HG02678 (cell line): ENCODE measurements at regions not wholly inside any gene's neighbourhood (a gene's known extent, or its start where the extent isn't known, plus 50 kb on each side); places are given as distances from the start of the nearest gene placed in this dataset.
"Not testable (repeated sequence)": the region's sequence is repeated elsewhere in the genome, so short reads cannot be mapped to it uniquely, and the experiment has no call there.

Experiments used
- ATAC-seq: cut with Tn5 transposase; IDR thresholded peaks from one replicate; pipeline ENCODE4 v1.9.1; 2021; ENCODE audit warnings: mild to moderate bottlenecking, moderate library complexity; ENCODE audit not compliant: unreplicated experiment

GRCh38 chr5:104048231-104048630 is 485.6 kb upstream of the NUDT12 start:
- no peak for ATAC-seq

DNA sequence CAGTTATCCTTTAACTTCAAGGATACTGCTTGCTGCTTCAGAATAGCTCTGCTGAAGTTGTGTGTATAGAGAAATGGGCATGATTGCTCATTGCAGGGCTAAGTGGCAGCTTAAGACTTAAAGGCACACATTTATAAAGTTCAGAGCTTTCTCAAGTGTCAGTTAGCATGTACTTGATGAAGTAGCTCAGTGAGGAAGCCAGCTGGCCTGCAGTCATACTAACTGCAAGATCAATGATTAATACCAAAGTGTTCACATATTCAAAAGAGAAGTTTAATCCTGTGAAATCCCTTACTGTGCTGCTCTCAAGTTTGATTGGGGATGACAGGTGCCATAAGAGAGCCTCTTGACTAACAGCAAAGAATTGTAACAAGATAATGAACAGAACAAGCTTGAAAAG is 483.4 kb upstream of the NUDT12 start:
- ATAC-seq, result no peak

DNA sequence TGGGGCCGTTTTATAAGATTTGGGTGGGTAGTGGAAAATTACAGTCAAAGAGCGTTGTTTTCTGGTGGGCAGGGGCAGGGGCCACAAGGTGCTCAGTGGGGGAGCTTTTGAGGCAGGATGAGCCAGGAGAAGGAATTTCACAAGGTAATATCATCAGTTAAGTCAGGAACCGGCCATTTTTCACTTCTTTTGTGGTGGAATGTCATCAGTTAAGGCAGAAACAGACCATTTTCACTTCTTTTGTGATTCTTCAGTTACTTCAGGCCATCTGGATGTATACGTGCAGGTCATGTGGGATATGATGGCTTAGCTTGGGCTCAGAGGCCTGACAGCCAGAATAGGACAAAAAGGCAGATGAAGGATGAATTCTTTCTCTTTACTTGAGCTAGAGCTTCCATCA is 477.3 kb upstream of the NUDT12 start:
- ATAC-seq, result not testable (repeated sequence)

DNA sequence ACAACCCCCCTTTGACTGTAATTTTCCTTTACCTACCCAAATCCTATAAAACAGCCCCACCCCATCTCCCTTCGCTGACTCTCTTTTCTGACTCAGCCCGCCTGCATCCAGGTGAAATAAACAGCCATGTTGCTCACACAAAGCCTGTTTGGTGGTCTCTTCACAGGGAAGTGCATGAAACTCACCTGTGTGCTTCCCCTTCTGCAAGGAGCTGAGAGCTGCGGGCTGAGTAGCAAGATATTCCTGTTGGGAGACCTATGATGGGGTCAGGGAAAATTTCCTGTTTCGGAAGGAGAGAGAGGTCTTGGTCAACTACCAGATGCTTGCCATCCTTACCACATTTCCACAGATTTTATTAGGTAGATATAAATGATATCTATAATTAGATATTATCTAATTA is 474.5 kb upstream of the NUDT12 start:
- ATAC-seq, result not testable (repeated sequence)

GRCh38 chr5:104033186-104033585 is 470.6 kb upstream of the NUDT12 start:
- not testable (repeated sequence) for ATAC-seq

DNA sequence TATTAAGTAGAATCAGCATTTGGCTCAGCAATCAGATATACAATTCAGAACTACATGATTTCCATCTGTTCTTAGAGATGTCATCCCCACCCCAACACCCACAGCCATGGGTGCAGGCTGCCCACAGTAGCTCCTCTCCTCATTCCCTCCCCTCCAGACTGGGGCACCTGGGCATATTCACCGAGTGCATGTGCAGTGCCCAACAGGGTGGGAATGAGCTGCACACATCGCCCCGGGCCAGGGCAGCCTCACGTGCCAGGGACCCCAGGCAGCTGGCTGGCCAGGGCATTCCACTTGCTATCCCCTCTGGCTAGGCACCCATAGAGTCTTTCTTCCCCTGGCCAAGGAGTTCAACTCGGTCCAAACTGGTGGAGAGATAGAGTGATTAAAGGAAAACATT is 461.9 kb upstream of the NUDT12 start:
- ATAC-seq, result no peak

GRCh38 chr5:104023739-104024138 is 461.1 kb upstream of the NUDT12 start:
- no peak for ATAC-seq

- no peak for ATAC-seq
Observed at GRCh38 chr5:104019956-104020355, 457.4 kb upstream of the NUDT12 start.

- no peak for ATAC-seq
Observed at GRCh38 chr5:104018299-104018698, 455.7 kb upstream of the NUDT12 start.

- ATAC-seq, result no peak
Observed at GRCh38 chr5:104016646-104017045, 454.1 kb upstream of the NUDT12 start.

GRCh38 chr5:104015765-104016164 is 453.2 kb upstream of the NUDT12 start:
- ATAC-seq, result no peak

GRCh38 chr5:104002783-104003182 is 440.2 kb upstream of the NUDT12 start:
- ATAC-seq, result not testable (repeated sequence)

DNA sequence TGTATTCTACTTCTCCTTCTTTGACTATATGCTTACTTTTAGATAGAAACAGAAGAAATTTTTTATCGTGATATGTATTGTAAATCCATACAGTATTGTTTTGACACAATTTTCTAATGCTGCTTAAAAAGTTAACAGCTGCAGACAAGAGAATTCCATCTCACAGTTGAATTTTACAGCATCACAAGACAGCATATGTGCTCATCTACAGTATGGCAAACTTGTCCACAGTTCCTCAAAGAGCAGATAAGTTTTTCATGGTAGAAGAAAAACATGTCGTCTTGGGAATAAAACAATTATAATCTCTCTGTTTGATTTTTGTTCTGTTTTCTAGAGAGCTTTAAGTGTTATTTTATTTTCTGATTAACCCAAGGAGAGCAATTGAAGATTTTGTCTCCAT is 438.5 kb upstream of the NUDT12 start:
- ATAC-seq, result no peak

DNA sequence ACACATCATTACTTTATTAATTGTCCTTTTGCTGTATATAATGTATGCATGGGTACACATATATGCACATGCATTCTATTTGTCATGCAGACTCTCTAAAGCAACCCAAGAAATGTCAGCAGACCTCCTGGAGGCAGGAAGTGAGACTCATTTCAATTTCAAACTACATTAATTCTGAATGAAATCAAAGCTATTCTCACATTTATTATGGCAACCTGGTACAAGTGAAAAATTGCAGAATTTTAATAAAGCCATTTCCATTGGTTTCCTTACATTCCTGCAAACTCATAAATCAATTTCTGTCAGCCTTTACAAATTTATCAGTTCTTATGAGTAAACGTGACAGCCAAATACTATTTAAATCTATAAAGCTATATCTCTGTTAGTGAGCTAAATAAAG is 430.4 kb upstream of the NUDT12 start:
- no peak for ATAC-seq

DNA sequence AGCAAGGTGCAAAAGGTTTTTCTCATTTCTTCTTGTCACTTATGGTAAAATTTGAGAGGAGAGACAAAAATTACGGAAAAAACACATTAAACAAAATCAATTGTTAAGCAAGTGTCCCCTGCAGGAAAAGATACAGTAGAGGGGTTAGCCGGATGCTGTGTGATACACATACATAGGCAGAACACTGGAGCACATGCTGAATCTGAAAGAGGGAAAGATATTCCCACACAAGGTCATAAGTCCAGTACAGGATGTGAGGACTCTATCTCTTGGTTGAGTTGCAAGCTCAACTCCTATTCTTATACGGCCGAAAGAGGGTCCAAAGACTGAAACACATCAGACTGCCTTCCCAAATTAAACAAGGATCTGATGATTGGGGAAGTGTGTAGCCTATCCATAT is 427.5 kb upstream of the NUDT12 start:
- ATAC-seq, result no peak

- ATAC-seq, result no peak
Observed at GRCh38 chr5:103981592-103981991, 419.0 kb upstream of the NUDT12 start.

- ATAC-seq, result no peak
Observed at GRCh38 chr5:103973669-103974068, 411.1 kb upstream of the NUDT12 start.

DNA sequence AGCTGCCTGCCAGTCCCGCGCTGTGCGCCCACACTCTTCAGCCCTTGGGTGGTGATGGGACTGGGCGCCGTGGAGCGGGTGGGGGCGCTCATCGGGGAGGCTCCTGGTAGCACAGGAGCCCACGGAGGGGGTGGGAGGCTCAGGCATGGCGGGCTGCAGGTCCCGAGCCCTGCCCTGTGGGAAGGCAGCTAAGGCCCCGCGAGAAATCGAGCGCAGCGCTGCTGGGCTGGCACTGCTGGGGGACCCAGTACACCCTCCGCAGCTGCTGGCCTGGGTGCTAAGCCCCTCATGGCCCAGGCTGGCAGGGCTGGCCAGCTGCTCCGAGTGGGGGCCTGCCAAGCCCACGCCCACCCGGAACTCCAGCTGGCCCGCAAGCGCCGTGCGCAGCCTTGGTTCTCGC is 403.7 kb upstream of the NUDT12 start:
- ATAC-seq, result not testable (repeated sequence)

GRCh38 chr5:103962023-103962422 is 399.4 kb upstream of the NUDT12 start:
- ATAC-seq, result no peak

DNA sequence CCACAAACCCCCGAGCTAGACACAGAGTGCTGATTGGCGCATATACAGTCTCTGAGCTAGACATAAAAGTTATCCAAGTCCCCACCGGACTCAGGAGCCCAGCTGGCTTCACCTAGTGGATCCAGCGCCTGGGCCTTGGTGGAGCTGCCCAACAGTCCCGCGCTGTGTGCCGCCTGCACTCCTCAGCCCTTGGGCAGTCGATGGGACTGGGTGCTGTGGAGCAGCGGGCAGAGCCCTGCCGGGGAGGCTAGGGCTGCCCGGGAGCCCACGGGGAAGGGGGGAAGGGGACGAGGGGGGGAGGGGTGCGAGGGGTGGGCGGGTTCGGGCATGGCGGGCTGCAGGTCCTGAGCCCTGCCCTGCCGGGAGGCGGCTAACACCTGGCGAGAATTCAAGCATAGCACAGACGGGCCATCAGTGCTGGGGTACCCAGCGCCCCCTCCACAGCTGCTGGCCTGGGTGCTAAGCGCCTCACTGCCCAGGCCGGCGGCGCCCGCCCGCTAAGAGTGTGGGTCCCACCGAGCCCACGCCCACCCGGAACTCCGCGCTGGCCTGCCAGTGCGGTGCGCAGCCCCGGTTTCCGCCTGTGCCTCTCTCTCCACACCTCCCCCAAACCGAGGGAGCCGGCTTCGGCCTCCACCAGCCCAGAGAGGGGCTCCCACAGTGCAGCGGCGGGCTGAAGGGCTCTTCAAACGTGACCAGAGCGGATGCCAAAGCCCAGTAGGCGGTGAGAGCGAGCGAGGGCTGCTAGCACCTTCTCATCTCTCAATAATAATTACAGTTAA is 391.2 kb upstream of the NUDT12 start:
- ATAC-seq, result no peak

- ATAC-seq, result no peak
Observed at GRCh38 chr5:103951776-103952175, 389.2 kb upstream of the NUDT12 start.

DNA sequence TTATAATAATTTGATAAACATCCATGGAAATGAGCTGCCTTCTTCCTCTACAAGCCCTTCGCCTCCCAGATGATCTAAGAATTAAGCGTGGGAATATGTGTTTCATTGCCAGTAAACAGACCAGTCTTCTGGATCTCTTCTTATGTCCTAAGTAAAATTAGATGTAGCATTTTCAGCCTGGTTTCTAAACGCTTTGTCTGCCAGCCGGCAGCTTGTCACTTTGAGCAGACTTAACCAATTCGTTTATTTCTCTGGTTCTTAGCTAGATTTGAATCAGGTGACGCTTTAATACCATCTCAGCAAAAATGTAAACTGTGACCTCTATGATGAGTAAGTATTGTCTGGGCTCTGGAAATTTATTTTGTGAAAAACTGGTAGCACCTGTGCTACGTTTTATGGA is 380.6 kb upstream of the NUDT12 start:
- ATAC-seq, result no peak

- ATAC-seq, result no peak
Observed at GRCh38 chr5:103942587-103943186, 380.1 kb upstream of the NUDT12 start.
